Ishikawa (cell line): ENCODE measurements at regions not wholly inside any gene's neighbourhood (a gene's known extent, or its start where the extent isn't known, plus 50 kb on each side); places are given as distances from the start of the nearest gene placed in this dataset.

Experiments used
- CEBPB ChIP-seq: IDR thresholded peaks from 2 replicates; pipeline ENCODE4 v1.6.1; 2012
- CREB1 ChIP-seq: IDR thresholded peaks from 2 replicates; pipeline ENCODE4 v1.6.1; 2012; ENCODE audit warnings: low read depth
- EGR1 ChIP-seq: IDR thresholded peaks from 2 replicates; pipeline ENCODE4 v1.6.1; 2012
- EP300 ChIP-seq: IDR thresholded peaks from 2 replicates; pipeline ENCODE4 v1.6.1; 2012; ENCODE audit warnings: borderline replicate concordance
- FOXM1 ChIP-seq: IDR thresholded peaks from 2 replicates; pipeline ENCODE4 v1.6.1; 2012; ENCODE audit warnings: low read depth, borderline replicate concordance
- NFIC ChIP-seq: IDR thresholded peaks from 2 replicates; pipeline ENCODE4 v1.6.1; 2012
- RAD21 ChIP-seq: IDR thresholded peaks from 2 replicates; pipeline ENCODE4 v1.6.1; 2012; ENCODE audit warnings: low read depth
- TAF1 ChIP-seq: IDR thresholded peaks from 2 replicates; pipeline ENCODE4 v1.6.1; 2012; ENCODE audit warnings: low read depth, mild to moderate bottlenecking
- TCF12 ChIP-seq: IDR thresholded peaks from 2 replicates; pipeline ENCODE4 v1.6.1; 2012; ENCODE audit warnings: low read depth
- TEAD4 ChIP-seq: IDR thresholded peaks from 2 replicates; pipeline ENCODE4 v1.6.1; 2012
- USF1 ChIP-seq: IDR thresholded peaks from 2 replicates; pipeline ENCODE4 v1.6.1; 2012
- YY1 ChIP-seq: IDR thresholded peaks from 2 replicates; pipeline ENCODE4 v1.6.1; 2012; ENCODE audit warnings: low read depth
- ZBTB7A ChIP-seq: IDR thresholded peaks from 2 replicates; pipeline ENCODE4 v1.6.1; 2012; ENCODE audit warnings: low read depth
- TF ChIP-seq, protein P1 (sequence below): IDR thresholded peaks from 2 replicates; pipeline ENCODE4 v1.6.1; 2012
- TF ChIP-seq, protein P2 (sequence below): IDR thresholded peaks from 2 replicates; pipeline ENCODE4 v1.6.1; 2012; ENCODE audit warnings: low read depth, mild to moderate bottlenecking

- TF ChIP-seq EP300: no peak
- TF ChIP-seq, protein P1, sequence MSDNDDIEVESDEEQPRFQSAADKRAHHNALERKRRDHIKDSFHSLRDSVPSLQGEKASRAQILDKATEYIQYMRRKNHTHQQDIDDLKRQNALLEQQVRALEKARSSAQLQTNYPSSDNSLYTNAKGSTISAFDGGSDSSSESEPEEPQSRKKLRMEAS: no peak
- TF ChIP-seq TAF1: no peak
- TF ChIP-seq RAD21: no peak
- no peak for TF ChIP-seq FOXM1
- TF ChIP-seq TEAD4: no peak
Measured at GRCh38 chr15:36400936-36401585, 178.4 kb upstream of the CDIN1 start.

- no peak for TF ChIP-seq CEBPB
- TF ChIP-seq EP300: no peak
- no peak for TF ChIP-seq YY1
- no peak for TF ChIP-seq NFIC
- no peak for TF ChIP-seq CREB1
- TF ChIP-seq ZBTB7A: no peak
- TF ChIP-seq, protein P1: no peak
- TF ChIP-seq USF1: no peak
- no peak for TF ChIP-seq EGR1
Measured at GRCh38 chr15:36401586-36401966, 177.8 kb upstream of the CDIN1 start.

GRCh38 chr15:36403351-36403750 lies 176.1 kb upstream of the CDIN1 start:
- TF ChIP-seq CEBPB (no peak), TEAD4 (no peak), EP300 (no peak), CREB1 (no peak), EGR1 (no peak)

DNA sequence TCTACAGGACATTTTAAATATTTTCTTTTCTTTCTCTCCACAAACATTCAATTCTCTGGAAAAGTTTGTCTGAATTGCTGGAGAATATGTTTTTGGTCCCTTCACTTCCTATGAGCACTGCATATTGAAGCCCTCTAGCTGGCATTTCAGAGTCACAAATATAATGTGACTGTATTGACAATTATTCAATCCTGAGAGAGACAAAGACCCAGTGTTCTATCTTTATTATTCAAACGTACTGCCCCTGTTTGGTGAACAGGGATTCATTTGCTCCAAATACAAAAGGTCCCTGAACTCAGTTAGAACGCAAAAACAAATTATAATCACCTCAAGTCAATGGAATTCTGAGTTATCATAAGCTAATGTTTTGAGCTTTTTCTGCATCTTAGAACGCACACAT lies 173.1 kb upstream of the CDIN1 start:
- TF ChIP-seq TEAD4 (no peak), CEBPB (no peak), NFIC (no peak), FOXM1 (no peak), TAF1 (no peak), EGR1 (no peak), RAD21 (no peak), ZBTB7A (no peak), YY1 (no peak)
- TF ChIP-seq, protein P2, sequence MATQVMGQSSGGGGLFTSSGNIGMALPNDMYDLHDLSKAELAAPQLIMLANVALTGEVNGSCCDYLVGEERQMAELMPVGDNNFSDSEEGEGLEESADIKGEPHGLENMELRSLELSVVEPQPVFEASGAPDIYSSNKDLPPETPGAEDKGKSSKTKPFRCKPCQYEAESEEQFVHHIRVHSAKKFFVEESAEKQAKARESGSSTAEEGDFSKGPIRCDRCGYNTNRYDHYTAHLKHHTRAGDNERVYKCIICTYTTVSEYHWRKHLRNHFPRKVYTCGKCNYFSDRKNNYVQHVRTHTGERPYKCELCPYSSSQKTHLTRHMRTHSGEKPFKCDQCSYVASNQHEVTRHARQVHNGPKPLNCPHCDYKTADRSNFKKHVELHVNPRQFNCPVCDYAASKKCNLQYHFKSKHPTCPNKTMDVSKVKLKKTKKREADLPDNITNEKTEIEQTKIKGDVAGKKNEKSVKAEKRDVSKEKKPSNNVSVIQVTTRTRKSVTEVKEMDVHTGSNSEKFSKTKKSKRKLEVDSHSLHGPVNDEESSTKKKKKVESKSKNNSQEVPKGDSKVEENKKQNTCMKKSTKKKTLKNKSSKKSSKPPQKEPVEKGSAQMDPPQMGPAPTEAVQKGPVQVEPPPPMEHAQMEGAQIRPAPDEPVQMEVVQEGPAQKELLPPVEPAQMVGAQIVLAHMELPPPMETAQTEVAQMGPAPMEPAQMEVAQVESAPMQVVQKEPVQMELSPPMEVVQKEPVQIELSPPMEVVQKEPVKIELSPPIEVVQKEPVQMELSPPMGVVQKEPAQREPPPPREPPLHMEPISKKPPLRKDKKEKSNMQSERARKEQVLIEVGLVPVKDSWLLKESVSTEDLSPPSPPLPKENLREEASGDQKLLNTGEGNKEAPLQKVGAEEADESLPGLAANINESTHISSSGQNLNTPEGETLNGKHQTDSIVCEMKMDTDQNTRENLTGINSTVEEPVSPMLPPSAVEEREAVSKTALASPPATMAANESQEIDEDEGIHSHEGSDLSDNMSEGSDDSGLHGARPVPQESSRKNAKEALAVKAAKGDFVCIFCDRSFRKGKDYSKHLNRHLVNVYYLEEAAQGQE: no peak

DNA sequence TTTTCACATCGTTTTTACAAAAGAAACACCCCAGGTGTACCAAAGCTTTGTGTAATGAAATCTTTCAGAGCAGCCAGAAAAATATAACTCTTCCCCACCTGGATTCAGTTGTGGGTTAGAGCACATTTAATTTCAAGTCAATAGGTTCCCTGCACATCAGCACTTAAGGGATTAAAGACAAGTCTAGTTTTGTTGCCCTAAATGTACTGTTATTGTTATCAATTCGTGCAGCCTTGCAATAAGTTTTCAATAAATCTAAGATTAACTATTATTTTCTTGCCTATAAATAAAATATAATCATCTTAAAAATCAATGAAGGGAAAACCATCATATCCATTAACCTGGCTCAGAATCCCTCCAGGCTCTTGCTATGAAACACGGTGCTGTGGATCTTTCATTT lies 172.5 kb upstream of the CDIN1 start:
- no peak for TF ChIP-seq TCF12
- no peak for TF ChIP-seq YY1
- no peak for TF ChIP-seq CEBPB
- TF ChIP-seq, protein P1: no peak
- no peak for TF ChIP-seq CREB1
- no peak for TF ChIP-seq FOXM1
- TF ChIP-seq USF1: no peak
- TF ChIP-seq, protein P2: no peak
- no peak for TF ChIP-seq TAF1
- TF ChIP-seq NFIC: no peak
- TF ChIP-seq RAD21: no peak
- TF ChIP-seq EGR1: no peak
- TF ChIP-seq ZBTB7A: no peak
- TF ChIP-seq TEAD4: no peak
- TF ChIP-seq EP300: no peak

DNA sequence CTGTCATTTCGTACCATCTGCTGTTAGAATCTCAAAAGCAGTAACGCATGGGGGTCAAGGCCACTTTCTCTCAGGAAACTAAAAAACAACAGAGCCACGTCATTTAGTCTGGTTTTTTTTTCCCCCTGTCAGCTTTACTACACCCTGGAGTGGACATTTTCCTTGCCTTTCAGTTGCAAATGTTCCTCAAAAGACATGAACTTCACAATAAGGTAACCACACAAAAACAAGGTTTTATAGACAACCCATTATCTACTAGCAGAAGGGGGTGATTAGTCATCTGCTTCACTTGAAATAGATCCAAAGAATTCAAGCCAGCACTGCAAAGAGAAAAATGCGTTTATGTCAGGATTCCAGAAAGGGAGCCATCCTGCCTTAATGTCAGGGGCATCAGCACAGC lies 171.8 kb upstream of the CDIN1 start:
- TF ChIP-seq RAD21: no peak
- TF ChIP-seq TEAD4: no peak
- TF ChIP-seq ZBTB7A: no peak
- TF ChIP-seq, protein P2: no peak
- TF ChIP-seq USF1: no peak
- TF ChIP-seq CREB1: no peak
- TF ChIP-seq TAF1: no peak
- TF ChIP-seq CEBPB: no peak
- TF ChIP-seq FOXM1: no peak
- TF ChIP-seq NFIC: no peak
- TF ChIP-seq EGR1: no peak
- TF ChIP-seq EP300: no peak
- TF ChIP-seq TCF12: no peak
- no peak for TF ChIP-seq YY1
